ENCODE measurements at regions not wholly inside any gene's neighbourhood (a gene's known extent, or its start where the extent isn't known, plus 50 kb on each side); places are given as distances from the start of the nearest gene placed in this dataset.

DNA sequence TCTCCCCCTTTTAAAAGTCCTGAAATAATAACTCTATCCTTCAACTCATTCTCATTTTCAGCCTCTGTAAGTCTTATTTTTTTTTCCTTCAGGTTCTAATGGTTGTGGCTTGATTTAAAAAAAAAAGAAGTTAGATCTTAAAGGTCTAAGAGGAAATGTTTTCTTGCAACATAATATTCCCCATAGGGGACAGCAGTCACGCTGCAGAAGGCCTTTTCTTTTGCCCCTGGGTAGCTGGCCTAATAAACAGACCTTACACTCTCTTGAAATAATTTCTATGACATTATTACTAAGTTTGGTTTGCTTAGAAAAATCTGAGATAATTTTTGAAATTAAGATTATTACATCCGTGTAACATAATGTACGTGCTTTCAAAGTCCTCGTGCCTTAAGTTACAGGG lies 564.1 kb upstream of the SPANXN1 start:
- Mint-ChIP-seq H3K27me3 (ENCODE audit: insufficient read depth, unreplicated experiment) (no peaks in the 10 kb centered on the region), H3K4me1 (ENCODE audit: low read depth, unreplicated experiment) (no peaks in the 10 kb centered on the region), H3K4me3 (ENCODE audit: unreplicated experiment) (no peak overlapping the region), H3K9me3 (ENCODE audit: unreplicated experiment) (peaks cover 5% of the 10 kb centered on the region), H3K36me3 (ENCODE audit: insufficient read depth, unreplicated experiment) (no peaks in the 10 kb centered on the region), H3K27ac (ENCODE audit: unreplicated experiment) (no peak overlapping the region)
- no peaks in the 10 kb centered on the region for H3K27me3 ChIP-seq (replicated peaks; ENCODE audit: control insufficient read depth, insufficient read depth, low read length)
- no peaks in the 10 kb centered on the region for H3K36me3 ChIP-seq (ENCODE audit: control insufficient read depth, insufficient read depth, low read length)
- DNase-seq = no peak
- ChIA-PET CTCF (no interaction called here), POLR2A (no interaction called here)
- H3K4me3 ChIP-seq (ENCODE audit: low read depth, low read length) = no peak overlapping the region
- no peaks in the 10 kb centered on the region for H3K9me3 ChIP-seq
- TF ChIP-seq, protein P1, sequence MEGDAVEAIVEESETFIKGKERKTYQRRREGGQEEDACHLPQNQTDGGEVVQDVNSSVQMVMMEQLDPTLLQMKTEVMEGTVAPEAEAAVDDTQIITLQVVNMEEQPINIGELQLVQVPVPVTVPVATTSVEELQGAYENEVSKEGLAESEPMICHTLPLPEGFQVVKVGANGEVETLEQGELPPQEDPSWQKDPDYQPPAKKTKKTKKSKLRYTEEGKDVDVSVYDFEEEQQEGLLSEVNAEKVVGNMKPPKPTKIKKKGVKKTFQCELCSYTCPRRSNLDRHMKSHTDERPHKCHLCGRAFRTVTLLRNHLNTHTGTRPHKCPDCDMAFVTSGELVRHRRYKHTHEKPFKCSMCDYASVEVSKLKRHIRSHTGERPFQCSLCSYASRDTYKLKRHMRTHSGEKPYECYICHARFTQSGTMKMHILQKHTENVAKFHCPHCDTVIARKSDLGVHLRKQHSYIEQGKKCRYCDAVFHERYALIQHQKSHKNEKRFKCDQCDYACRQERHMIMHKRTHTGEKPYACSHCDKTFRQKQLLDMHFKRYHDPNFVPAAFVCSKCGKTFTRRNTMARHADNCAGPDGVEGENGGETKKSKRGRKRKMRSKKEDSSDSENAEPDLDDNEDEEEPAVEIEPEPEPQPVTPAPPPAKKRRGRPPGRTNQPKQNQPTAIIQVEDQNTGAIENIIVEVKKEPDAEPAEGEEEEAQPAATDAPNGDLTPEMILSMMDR (IDR thresholded peaks at IDR 0.05; ENCODE audit: insufficient read depth in 1 of 2, low read depth in 1 of 2, low read length in 1 of 2, severe bottlenecking in 1 of 2, unreplicated experiment in 1 of 2) = no peak
- intact Hi-C loops (cut with micrococcal nuclease; ENCODE audit: unreplicated experiment) = no loop called here
- no peaks in the 10 kb centered on the region for H3K4me1 ChIP-seq
- no TSS peak for BruUV-seq (replicated peaks)

DNA sequence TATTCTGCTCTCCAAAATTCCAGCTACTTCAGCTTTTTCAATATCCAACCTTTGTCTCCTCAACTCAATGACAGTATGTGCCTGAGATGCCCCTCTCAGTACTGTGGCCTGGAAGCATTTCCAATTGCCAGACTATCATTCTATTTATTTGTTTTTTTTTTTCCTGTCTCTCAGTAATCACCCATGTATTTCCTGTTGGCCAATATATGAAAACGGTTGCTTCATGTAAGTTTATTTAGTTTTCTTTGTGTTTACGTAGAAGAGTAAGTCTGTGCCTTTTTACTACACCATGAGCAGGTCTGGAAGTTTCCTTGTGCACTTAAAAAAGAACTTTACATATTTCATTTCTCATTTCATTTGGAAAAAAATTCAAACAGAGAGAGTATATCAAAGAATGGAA lies 537.5 kb upstream of the SPANXN1 start:
- Mint-ChIP-seq H3K4me3 (ENCODE audit: unreplicated experiment) (no peak overlapping the region), H3K4me1 (ENCODE audit: low read depth, unreplicated experiment) (no peaks in the 10 kb centered on the region), H3K9me3 (ENCODE audit: unreplicated experiment) (no peaks in the 10 kb centered on the region), H3K27me3 (ENCODE audit: insufficient read depth, unreplicated experiment) (no peaks in the 10 kb centered on the region), H3K36me3 (ENCODE audit: insufficient read depth, unreplicated experiment) (no peaks in the 10 kb centered on the region), H3K27ac (ENCODE audit: unreplicated experiment) (no peak overlapping the region)
- H3K4me3 ChIP-seq (ENCODE audit: low read depth, low read length) = no peak overlapping the region
- no peaks in the 10 kb centered on the region for H3K27me3 ChIP-seq (replicated peaks; ENCODE audit: control insufficient read depth, insufficient read depth, low read length)
- BruUV-seq (replicated peaks) = no TSS peak
- POLR2A ChIA-PET = no interaction called here
- H3K36me3 ChIP-seq (ENCODE audit: control insufficient read depth, insufficient read depth, low read length) = no peaks in the 10 kb centered on the region
- no peaks in the 10 kb centered on the region for H3K9me3 ChIP-seq
- intact Hi-C loops (cut with micrococcal nuclease; ENCODE audit: unreplicated experiment) = no loop called here
- H3K4me1 ChIP-seq = no peaks in the 10 kb centered on the region
- DNase-seq = no peak
- CTCF ChIA-PET = no interaction called here
- TF ChIP-seq, protein P1 (IDR thresholded peaks at IDR 0.05; ENCODE audit: insufficient read depth in 1 of 2, low read depth in 1 of 2, low read length in 1 of 2, severe bottlenecking in 1 of 2, unreplicated experiment in 1 of 2) = no peak

DNA sequence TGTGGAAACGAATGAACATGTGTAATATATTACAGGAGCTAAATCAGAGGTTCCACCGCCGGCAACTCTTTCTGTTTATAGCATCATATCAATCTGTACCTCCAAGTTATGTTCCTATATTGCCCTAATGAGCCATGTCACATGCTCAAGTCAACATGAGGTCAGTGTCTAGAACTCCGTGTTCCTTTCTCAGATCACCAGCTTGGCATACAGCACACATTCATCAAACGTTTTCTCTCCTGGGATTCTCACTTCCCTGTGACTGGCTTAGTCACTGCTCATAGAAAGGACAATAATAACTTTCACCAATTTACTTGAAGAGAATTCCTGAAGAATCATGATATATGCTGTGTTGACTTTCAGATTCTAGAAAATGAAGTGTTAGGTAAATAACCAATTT lies 532.0 kb upstream of the SPANXN1 start:
- no peaks in the 10 kb centered on the region for H3K36me3 Mint-ChIP-seq (ENCODE audit: insufficient read depth, unreplicated experiment)
- no peak overlapping the region for H3K27ac Mint-ChIP-seq (ENCODE audit: unreplicated experiment)
- H3K27me3 ChIP-seq (replicated peaks; ENCODE audit: control insufficient read depth, insufficient read depth, low read length) = no peaks in the 10 kb centered on the region
- intact Hi-C loops (cut with micrococcal nuclease; ENCODE audit: unreplicated experiment) = no loop called here
- BruUV-seq (replicated peaks) = no TSS peak
- no peaks in the 10 kb centered on the region for H3K4me1 Mint-ChIP-seq (ENCODE audit: low read depth, unreplicated experiment)
- no peaks in the 10 kb centered on the region for H3K36me3 ChIP-seq (ENCODE audit: control insufficient read depth, insufficient read depth, low read length)
- CTCF ChIA-PET = no interaction called here
- H3K9me3 ChIP-seq = no peaks in the 10 kb centered on the region
- H3K4me3 Mint-ChIP-seq (ENCODE audit: unreplicated experiment) = no peak overlapping the region
- TF ChIP-seq, protein P1 (IDR thresholded peaks at IDR 0.05; ENCODE audit: insufficient read depth in 1 of 2, low read depth in 1 of 2, low read length in 1 of 2, severe bottlenecking in 1 of 2, unreplicated experiment in 1 of 2) = no peak
- H3K27me3 Mint-ChIP-seq (ENCODE audit: insufficient read depth, unreplicated experiment) = no peaks in the 10 kb centered on the region
- no peak overlapping the region for H3K4me3 ChIP-seq (ENCODE audit: low read depth, low read length)
- POLR2A ChIA-PET = no interaction called here
- no peaks in the 10 kb centered on the region for H3K9me3 Mint-ChIP-seq (ENCODE audit: unreplicated experiment)
- no peak for DNase-seq
- no peaks in the 10 kb centered on the region for H3K4me1 ChIP-seq

Data from Caco-2 (cell line).